Fibroblast of lung (primary cell): ENCODE measurements at regions not wholly inside any gene's neighbourhood (a gene's known extent, or its start where the extent isn't known, plus 50 kb on each side); places are given as distances from the start of the nearest gene placed in this dataset.

Experiments used
- DNase-seq, 2 donors: peaks; one replicate each; pipeline versions ENCODE4 v3.0.0 to v3.0.0-alpha.2; 2010; ENCODE audit warnings: low read depth in 2 of 2
- H2AFZ ChIP-seq: 2 replicates; pipeline ENCODE4 v1.5.1; 2012; ENCODE audit warnings: low read length, control low read depth, inconsistent platforms
- H3K27ac ChIP-seq: 2 replicates; pipeline ENCODE4 v1.5.1; 2011; ENCODE audit warnings: low read length, control low read depth; ENCODE audit not compliant: insufficient read depth
- H3K27me3 ChIP-seq: 2 replicates; pipeline ENCODE4 v1.5.1; 2011; ENCODE audit warnings: mild to moderate bottlenecking, low read length; ENCODE audit not compliant: control insufficient read depth, insufficient read depth
- H3K36me3 ChIP-seq: 2 replicates; pipeline ENCODE4 v1.5.1; 2011; ENCODE audit warnings: low read length; ENCODE audit not compliant: control insufficient read depth, insufficient read depth
- H3K4me1 ChIP-seq: 2 replicates; pipeline ENCODE4 v1.5.1; 2011; ENCODE audit warnings: low read length; ENCODE audit not compliant: control insufficient read depth, insufficient read depth; ENCODE audit errors: extremely low read depth
- H3K4me2 ChIP-seq: 2 replicates; pipeline ENCODE4 v1.5.1; 2011; ENCODE audit warnings: low read length, control low read depth; ENCODE audit not compliant: insufficient read depth; ENCODE audit errors: extremely low read depth
- H3K4me3 ChIP-seq, 4 experiments: fragments of 200-600 bp in 1 of 4; sonication (generic) in 1 of 4; replicated peaks in 1 of 4; 2 replicates each; pipeline ENCODE4 v1.5.1; 2011 to 2016; ENCODE audit warnings: low read length in 4 of 4, low read depth in 3 of 4, mild to moderate bottlenecking in 3 of 4, control low read depth in 2 of 4, inconsistent platforms in 1 of 4, mixed read lengths in 1 of 4; ENCODE audit not compliant: insufficient read depth in 1 of 4; ENCODE audit errors: control extremely low read depth in 1 of 4
- H3K79me2 ChIP-seq: 2 replicates; pipeline ENCODE4 v1.5.1; 2012; ENCODE audit warnings: mild to moderate bottlenecking, low read length, inconsistent platforms; ENCODE audit not compliant: control insufficient read depth, insufficient read depth
- H3K9ac ChIP-seq: 2 replicates; pipeline ENCODE4 v1.5.1; 2011; ENCODE audit warnings: mild to moderate bottlenecking, low read length, control low read depth; ENCODE audit not compliant: insufficient read depth
- H3K9me3 ChIP-seq: 2 replicates; pipeline ENCODE4 v1.5.1; 2012; ENCODE audit warnings: low read depth, low read length; ENCODE audit not compliant: control insufficient read depth, insufficient read depth
- H4K20me1 ChIP-seq: 2 replicates; pipeline ENCODE4 v1.5.1; 2011; ENCODE audit warnings: low read length; ENCODE audit not compliant: control insufficient read depth, insufficient read depth; ENCODE audit errors: extremely low read depth
- CTCF ChIP-seq, 2 donors: IDR thresholded peaks in 1 of 2; conservative IDR thresholded peaks in 1 of 2; 1 replicate in 1 of 2; 2 replicates in 1 of 2; pipeline ENCODE4 v1.5.1; 2011 to 2012; ENCODE audit warnings: low read length in 2 of 2, control low read depth in 1 of 2, inconsistent platforms in 1 of 2, low read depth in 1 of 2, mild to moderate bottlenecking in 1 of 2
- EZH2 ChIP-seq: IDR thresholded peaks from 2 replicates; pipeline ENCODE4 v1.5.1; 2012; ENCODE audit warnings: low read length, control low read depth, mild to moderate bottlenecking; ENCODE audit errors: missing control alignments

DNA sequence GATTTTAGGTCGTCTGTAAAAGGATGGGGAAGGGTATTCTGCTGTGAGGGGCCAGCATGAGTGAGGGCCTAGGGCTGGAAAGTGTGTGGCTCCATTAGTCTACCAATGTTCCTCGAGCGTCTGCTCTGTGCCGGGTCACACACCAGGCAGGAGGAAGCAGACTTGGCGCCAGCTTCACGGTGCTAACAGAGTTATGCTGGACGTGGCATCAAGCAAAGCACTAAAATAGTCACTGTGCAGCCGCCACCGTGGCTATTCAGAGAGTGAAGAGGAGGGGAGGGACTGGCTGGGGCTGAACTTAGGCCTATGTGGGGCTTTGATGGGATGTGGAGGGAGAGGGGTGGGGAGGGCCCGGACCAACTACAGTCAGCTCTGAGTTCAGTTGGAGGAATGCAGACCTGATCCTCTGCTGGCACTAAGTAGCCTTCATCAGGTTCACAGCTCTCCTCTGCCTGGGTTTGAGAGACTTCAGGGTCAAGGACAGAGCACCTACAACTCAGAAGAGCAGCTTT is 83.9 kb upstream of the MSX1 start:
- H3K4me3 ChIP-seq: no peak overlapping the region
- H3K9ac ChIP-seq: no peak overlapping the region
- no peaks in the 10 kb centered on the region for H3K4me1 ChIP-seq
- DNase-seq: no peak
- H3K36me3 ChIP-seq: no peaks in the 10 kb centered on the region
- no peaks in the 10 kb centered on the region for H3K79me2 ChIP-seq
- H3K4me2 ChIP-seq: no peak overlapping the region
- no peaks in the 10 kb centered on the region for H3K9me3 ChIP-seq
- no peaks in the 10 kb centered on the region for H3K27me3 ChIP-seq
- no peak overlapping the region for H3K27ac ChIP-seq
- no peak overlapping the region for H2AFZ ChIP-seq
- TF ChIP-seq EZH2 (no peak), CTCF (conservative IDR thresholded peaks at IDR 0.05 in 1 of 2, IDR thresholded peaks at IDR 0.05 in 1 of 2; ENCODE audit: low read depth in 1 of 2, low read length in 2 of 2) (no peak)
- no peaks in the 10 kb centered on the region for H4K20me1 ChIP-seq

DNA sequence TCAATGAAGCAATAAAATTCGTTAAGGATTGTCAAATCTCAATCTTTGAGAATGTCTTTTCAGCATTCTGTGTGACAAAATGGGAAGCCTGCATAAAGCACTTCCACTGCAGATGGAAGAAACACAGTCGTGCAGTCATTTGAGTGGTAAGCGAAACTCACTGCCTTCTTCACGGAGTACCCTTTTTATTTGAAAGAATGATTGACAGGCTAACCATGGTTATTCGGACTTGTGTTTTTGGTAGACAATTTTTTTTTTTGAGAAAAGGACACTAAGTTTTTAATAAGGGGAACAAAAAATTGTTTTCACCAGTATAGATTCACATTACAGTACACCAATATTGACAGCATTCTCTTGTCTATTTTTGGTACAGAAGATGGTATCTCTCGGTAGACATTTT is 86.9 kb upstream of the MSX1 start:
- no peak overlapping the region for H3K27ac ChIP-seq
- TF ChIP-seq CTCF (conservative IDR thresholded peaks at IDR 0.05 in 1 of 2, IDR thresholded peaks at IDR 0.05 in 1 of 2; ENCODE audit: low read depth in 1 of 2, low read length in 2 of 2) (no peak), EZH2 (no peak)
- H4K20me1 ChIP-seq: no peaks in the 10 kb centered on the region
- no peaks in the 10 kb centered on the region for H3K4me1 ChIP-seq
- no peak overlapping the region for H2AFZ ChIP-seq
- no peak overlapping the region for H3K9ac ChIP-seq
- no peaks in the 10 kb centered on the region for H3K9me3 ChIP-seq
- no peak overlapping the region for H3K4me3 ChIP-seq
- no peak for DNase-seq
- no peaks in the 10 kb centered on the region for H3K27me3 ChIP-seq
- no peak overlapping the region for H3K4me2 ChIP-seq
- no peaks in the 10 kb centered on the region for H3K79me2 ChIP-seq
- no peaks in the 10 kb centered on the region for H3K36me3 ChIP-seq

- no peak overlapping the region for H3K4me2 ChIP-seq
- H3K36me3 ChIP-seq: no peaks in the 10 kb centered on the region
- H3K27me3 ChIP-seq: no peaks in the 10 kb centered on the region
- H3K9ac ChIP-seq: no peak overlapping the region
- H3K79me2 ChIP-seq: no peaks in the 10 kb centered on the region
- no peaks in the 10 kb centered on the region for H4K20me1 ChIP-seq
- no peak for DNase-seq
- no peak overlapping the region for H3K27ac ChIP-seq
- H3K4me1 ChIP-seq: no peaks in the 10 kb centered on the region
- H3K4me3 ChIP-seq: no peak overlapping the region
- no peak overlapping the region for H2AFZ ChIP-seq
- no peaks in the 10 kb centered on the region for H3K9me3 ChIP-seq
- TF ChIP-seq EZH2 (no peak), CTCF (conservative IDR thresholded peaks at IDR 0.05 in 1 of 2, IDR thresholded peaks at IDR 0.05 in 1 of 2; ENCODE audit: low read depth in 1 of 2, low read length in 2 of 2) (no peak)
These were observed 88.3 kb upstream of the MSX1 start for GRCh38 chr4:4771160-4771559.
